GM23338 (cell line): ENCODE measurements at regions not wholly inside any gene's neighbourhood (a gene's known extent, or its start where the extent isn't known, plus 50 kb on each side); places are given as distances from the start of the nearest gene placed in this dataset.

Experiments used
- ATAC-seq: fragments of 200-7000 bp; cut with Tn5 transposase; 3 replicates; pipeline ENCODE4 v1.9.1; 2020
- DNase-seq: peaks from one replicate; pipeline ENCODE4 v3.0.0-alpha.2; 2015; ENCODE audit warnings: low spot score
- H2AFZ ChIP-seq: fragments of 200-600 bp; sonication (generic); 2 replicates; pipeline ENCODE4 v1.8.0; 2016; ENCODE audit warnings: antibody characterized with exemption, mild to moderate bottlenecking, moderate library complexity
- H3F3A ChIP-seq: fragments of 200-600 bp; sonication (generic); replicated peaks from 2 replicates; pipeline ENCODE4 v1.8.0; 2017; ENCODE audit warnings: antibody characterized with exemption, mixed run types, low read depth
- H3K27ac ChIP-seq: fragments of 200-600 bp; sonication (generic); 2 replicates; pipeline ENCODE4 v1.6.1; 2016; ENCODE audit warnings: low read depth
- H3K27me3 ChIP-seq: fragments of 200-600 bp; sonication (generic); 2 replicates; pipeline ENCODE4 v1.8.0; 2016; ENCODE audit warnings: mild to moderate bottlenecking, mixed run types, moderate library complexity; ENCODE audit not compliant: insufficient read depth
- H3K36me3 ChIP-seq: fragments of 200-600 bp; sonication (generic); 2 replicates; pipeline ENCODE4 v1.8.0; 2016; ENCODE audit warnings: mild to moderate bottlenecking; ENCODE audit not compliant: insufficient read depth
- H3K4me1 ChIP-seq: fragments of 200-600 bp; sonication (generic); 2 replicates; pipeline ENCODE4 v1.8.0; 2016; ENCODE audit warnings: mild to moderate bottlenecking, moderate library complexity; ENCODE audit not compliant: insufficient read depth
- H3K4me2 ChIP-seq: fragments of 200-600 bp; sonication (generic); 2 replicates; pipeline ENCODE4 v1.7.1; 2017; ENCODE audit warnings: mixed run types
- H3K4me3 ChIP-seq: fragments of 200-600 bp; sonication (generic); 2 replicates; pipeline ENCODE4 v1.6.1; 2016; ENCODE audit warnings: mixed run types
- H3K79me2 ChIP-seq: fragments of 200-600 bp; sonication (generic); replicated peaks from 2 replicates; pipeline ENCODE4 v1.8.0; 2017; ENCODE audit warnings: mild to moderate bottlenecking; ENCODE audit not compliant: insufficient read depth
- H3K9me2 ChIP-seq: fragments of 200-600 bp; sonication (generic); 2 replicates; pipeline ENCODE4 v1.8.0; 2017; ENCODE audit not compliant: insufficient read depth
- H4K20me1 ChIP-seq: fragments of 200-600 bp; sonication (generic); replicated peaks from 2 replicates; pipeline ENCODE4 v1.8.0; 2017; ENCODE audit warnings: mild to moderate bottlenecking; ENCODE audit not compliant: insufficient read depth
- H3K27ac Mint-ChIP-seq: 2 replicates; pipeline ENCODE4 v1.8.0; 2020; ENCODE audit warnings: inconsistent platforms, mild to moderate bottlenecking, moderate library complexity, mixed read lengths
- H3K27me3 Mint-ChIP-seq: 3 replicates; pipeline ENCODE4 v1.8.0; 2022; ENCODE audit warnings: low read depth, mild to moderate bottlenecking, moderate library complexity, mixed read lengths, inconsistent platforms; ENCODE audit not compliant: insufficient read depth, poor library complexity
- H3K36me3 Mint-ChIP-seq: 3 replicates; pipeline ENCODE4 v1.8.0; 2021; ENCODE audit warnings: low read depth, mild to moderate bottlenecking, inconsistent platforms, moderate library complexity, mixed read lengths
- H3K4me1 Mint-ChIP-seq: 3 replicates; pipeline ENCODE4 v1.8.0; 2020; ENCODE audit warnings: mild to moderate bottlenecking, inconsistent platforms, mixed read lengths
- H3K4me3 Mint-ChIP-seq: 3 replicates; pipeline ENCODE4 v1.8.0; 2021; ENCODE audit warnings: moderate library complexity, mild to moderate bottlenecking, inconsistent platforms, mixed read lengths
- H3K9me3 Mint-ChIP-seq: 3 replicates; pipeline ENCODE4 v1.8.0; 2020; ENCODE audit warnings: moderate library complexity, mild to moderate bottlenecking, inconsistent platforms, mixed read lengths
- EZH2phosphoT487 ChIP-seq: fragments of 200-600 bp; sonication (generic); IDR thresholded peaks from one replicate; pipeline ENCODE4 v1.8.1; 2018; ENCODE audit warnings: antibody characterized with exemption; ENCODE audit not compliant: unreplicated experiment
- JUNB ChIP-seq: IDR thresholded peaks from one replicate; pipeline ENCODE4 v1.6.1; 2016; ENCODE audit warnings: antibody characterized with exemption; ENCODE audit not compliant: unreplicated experiment
- POLR2AphosphoS5 ChIP-seq: IDR thresholded peaks from 2 replicates; pipeline ENCODE4 v1.6.1; 2016; ENCODE audit warnings: antibody characterized with exemption, low read depth
- STAT1 ChIP-seq: IDR thresholded peaks from one replicate; pipeline ENCODE4 v1.6.1; 2016; ENCODE audit warnings: antibody characterized with exemption; ENCODE audit not compliant: unreplicated experiment
- TF ChIP-seq, protein P1 (sequence below): fragments of 250-450 bp; sonication (Bioruptor Pico); IDR thresholded peaks from 2 replicates; pipeline ENCODE4 v1.5.0; 2020; ENCODE audit warnings: mild to moderate bottlenecking, moderate library complexity
- TF ChIP-seq, protein P2 (sequence below): IDR thresholded peaks from one replicate; pipeline ENCODE4 v1.6.1; 2018; ENCODE audit warnings: antibody characterized with exemption; ENCODE audit not compliant: unreplicated experiment
- TF ChIP-seq, protein P3 (sequence below): IDR thresholded peaks from 2 replicates; pipeline ENCODE4 v1.6.1; 2016; ENCODE audit warnings: antibody characterized with exemption

DNA sequence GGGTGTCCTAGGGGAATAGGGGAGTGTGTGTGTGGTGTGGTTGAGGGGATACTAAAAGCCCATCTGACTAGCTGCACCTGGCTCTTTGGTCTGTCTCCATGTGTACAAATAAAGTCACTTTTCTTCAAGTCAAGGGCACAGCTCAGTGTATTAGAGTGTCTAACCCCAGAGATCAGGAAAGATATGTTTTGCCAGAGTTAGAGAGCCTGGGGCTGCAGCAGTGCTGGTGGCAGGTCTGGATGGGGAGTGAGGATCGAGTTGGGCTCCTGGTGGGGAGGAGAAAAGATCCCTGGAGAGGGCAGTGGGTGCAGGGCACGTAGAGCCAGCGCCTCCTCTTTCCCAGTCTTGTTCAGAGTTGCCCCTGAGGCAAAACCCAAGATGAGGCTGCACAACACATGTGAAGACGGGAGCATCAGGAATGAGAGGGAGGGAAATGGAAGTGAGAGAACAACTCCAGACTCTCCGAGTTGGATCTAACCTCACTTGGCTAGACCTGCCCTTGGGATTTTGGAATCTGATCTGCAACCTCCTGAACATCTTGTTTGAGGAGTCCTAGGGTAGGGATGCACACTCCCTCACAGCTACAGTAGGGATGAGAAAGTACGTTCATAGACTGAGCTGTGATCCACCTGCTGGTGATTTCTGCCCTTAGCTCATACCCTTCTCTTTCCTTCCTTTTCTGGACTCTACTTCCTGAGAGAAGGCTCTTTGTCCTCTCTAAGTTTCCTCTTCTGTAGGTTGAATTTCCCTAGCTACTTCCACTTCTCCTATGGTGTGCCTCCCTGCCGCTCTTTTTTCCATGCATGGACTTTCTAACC lies 309.9 kb downstream of the ZSWIM6 start (continued):
- TF ChIP-seq, protein P1, sequence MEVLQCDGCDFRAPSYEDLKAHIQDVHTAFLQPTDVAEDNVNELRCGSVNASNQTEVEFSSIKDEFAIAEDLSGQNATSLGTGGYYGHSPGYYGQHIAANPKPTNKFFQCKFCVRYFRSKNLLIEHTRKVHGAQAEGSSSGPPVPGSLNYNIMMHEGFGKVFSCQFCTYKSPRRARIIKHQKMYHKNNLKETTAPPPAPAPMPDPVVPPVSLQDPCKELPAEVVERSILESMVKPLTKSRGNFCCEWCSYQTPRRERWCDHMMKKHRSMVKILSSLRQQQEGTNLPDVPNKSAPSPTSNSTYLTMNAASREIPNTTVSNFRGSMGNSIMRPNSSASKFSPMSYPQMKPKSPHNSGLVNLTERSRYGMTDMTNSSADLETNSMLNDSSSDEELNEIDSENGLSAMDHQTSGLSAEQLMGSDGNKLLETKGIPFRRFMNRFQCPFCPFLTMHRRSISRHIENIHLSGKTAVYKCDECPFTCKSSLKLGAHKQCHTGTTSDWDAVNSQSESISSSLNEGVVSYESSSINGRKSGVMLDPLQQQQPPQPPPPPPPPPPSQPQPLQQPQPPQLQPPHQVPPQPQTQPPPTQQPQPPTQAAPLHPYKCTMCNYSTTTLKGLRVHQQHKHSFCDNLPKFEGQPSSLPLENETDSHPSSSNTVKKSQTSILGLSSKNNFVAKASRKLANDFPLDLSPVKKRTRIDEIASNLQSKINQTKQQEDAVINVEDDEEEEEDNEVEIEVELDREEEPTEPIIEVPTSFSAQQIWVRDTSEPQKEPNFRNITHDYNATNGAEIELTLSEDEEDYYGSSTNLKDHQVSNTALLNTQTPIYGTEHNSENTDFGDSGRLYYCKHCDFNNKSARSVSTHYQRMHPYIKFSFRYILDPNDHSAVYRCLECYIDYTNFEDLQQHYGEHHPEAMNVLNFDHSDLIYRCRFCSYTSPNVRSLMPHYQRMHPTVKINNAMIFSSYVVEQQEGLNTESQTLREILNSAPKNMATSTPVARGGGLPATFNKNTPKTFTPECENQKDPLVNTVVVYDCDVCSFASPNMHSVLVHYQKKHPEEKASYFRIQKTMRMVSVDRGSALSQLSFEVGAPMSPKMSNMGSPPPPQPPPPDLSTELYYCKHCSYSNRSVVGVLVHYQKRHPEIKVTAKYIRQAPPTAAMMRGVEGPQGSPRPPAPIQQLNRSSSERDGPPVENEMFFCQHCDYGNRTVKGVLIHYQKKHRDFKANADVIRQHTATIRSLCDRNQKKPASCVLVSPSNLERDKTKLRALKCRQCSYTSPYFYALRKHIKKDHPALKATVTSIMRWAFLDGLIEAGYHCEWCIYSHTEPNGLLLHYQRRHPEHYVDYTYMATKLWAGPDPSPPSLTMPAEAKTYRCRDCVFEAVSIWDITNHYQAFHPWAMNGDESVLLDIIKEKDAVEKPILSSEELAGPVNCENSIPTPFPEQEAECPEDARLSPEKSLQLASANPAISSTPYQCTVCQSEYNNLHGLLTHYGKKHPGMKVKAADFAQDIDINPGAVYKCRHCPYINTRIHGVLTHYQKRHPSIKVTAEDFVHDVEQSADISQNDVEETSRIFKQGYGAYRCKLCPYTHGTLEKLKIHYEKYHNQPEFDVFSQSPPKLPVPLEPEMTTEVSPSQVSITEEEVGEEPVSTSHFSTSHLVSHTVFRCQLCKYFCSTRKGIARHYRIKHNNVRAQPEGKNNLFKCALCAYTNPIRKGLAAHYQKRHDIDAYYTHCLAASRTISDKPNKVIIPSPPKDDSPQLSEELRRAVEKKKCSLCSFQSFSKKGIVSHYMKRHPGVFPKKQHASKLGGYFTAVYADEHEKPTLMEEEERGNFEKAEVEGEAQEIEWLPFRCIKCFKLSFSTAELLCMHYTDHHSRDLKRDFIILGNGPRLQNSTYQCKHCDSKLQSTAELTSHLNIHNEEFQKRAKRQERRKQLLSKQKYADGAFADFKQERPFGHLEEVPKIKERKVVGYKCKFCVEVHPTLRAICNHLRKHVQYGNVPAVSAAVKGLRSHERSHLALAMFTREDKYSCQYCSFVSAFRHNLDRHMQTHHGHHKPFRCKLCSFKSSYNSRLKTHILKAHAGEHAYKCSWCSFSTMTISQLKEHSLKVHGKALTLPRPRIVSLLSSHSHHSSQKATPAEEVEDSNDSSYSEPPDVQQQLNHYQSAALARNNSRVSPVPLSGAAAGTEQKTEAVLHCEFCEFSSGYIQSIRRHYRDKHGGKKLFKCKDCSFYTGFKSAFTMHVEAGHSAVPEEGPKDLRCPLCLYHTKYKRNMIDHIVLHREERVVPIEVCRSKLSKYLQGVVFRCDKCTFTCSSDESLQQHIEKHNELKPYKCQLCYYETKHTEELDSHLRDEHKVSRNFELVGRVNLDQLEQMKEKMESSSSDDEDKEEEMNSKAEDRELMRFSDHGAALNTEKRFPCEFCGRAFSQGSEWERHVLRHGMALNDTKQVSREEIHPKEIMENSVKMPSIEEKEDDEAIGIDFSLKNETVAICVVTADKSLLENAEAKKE: no peak

DNA sequence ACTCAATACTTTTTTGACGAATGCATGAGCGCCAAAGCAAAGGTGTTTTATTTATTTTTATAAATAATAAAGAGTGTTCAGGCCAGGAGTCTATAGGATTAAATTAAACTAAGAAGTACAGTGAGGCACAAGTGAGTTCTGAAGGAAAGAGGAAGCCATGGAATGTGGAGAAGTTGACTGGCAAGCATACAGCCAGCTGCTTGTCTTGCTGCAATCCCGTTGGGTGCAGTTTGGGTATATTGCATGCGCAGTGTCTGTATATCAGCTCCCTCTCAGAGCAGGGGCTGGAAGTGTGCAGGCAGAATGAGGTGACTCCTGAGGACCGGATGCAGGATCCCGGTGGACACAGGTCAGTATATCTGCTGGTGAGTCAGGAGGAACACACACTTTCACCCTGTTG lies 315.6 kb downstream of the ZSWIM6 start:
- H2AFZ ChIP-seq: no peak overlapping the region
- H3K27me3 ChIP-seq: no peaks in the 10 kb centered on the region
- Mint-ChIP-seq H3K36me3 (no peaks in the 10 kb centered on the region), H3K27ac (no peak overlapping the region), H3K9me3 (no peaks in the 10 kb centered on the region; the same call in 2 of the 3 replicates), H3K4me1 (no peaks in the 10 kb centered on the region; the same call in 2 of the 3 replicates), H3K27me3 (peaks cover 2% of the 10 kb centered on the region), H3K4me3 (no peak overlapping the region)
- no peaks in the 10 kb centered on the region for H4K20me1 ChIP-seq
- H3K79me2 ChIP-seq: no peaks in the 10 kb centered on the region
- H3K27ac ChIP-seq: no peak overlapping the region
- no peaks in the 10 kb centered on the region for H3K4me1 ChIP-seq
- no peak overlapping the region for H3K4me3 ChIP-seq
- H3K4me2 ChIP-seq: no peak overlapping the region
- H3F3A ChIP-seq: no peaks in the 10 kb centered on the region
- H3K9me2 ChIP-seq: peaks cover 7% of the 10 kb centered on the region
- no peaks in the 10 kb centered on the region for H3K36me3 ChIP-seq
- no peak for DNase-seq
- ATAC-seq: no peak
- TF ChIP-seq POLR2AphosphoS5: no peak
- TF ChIP-seq, protein P2, sequence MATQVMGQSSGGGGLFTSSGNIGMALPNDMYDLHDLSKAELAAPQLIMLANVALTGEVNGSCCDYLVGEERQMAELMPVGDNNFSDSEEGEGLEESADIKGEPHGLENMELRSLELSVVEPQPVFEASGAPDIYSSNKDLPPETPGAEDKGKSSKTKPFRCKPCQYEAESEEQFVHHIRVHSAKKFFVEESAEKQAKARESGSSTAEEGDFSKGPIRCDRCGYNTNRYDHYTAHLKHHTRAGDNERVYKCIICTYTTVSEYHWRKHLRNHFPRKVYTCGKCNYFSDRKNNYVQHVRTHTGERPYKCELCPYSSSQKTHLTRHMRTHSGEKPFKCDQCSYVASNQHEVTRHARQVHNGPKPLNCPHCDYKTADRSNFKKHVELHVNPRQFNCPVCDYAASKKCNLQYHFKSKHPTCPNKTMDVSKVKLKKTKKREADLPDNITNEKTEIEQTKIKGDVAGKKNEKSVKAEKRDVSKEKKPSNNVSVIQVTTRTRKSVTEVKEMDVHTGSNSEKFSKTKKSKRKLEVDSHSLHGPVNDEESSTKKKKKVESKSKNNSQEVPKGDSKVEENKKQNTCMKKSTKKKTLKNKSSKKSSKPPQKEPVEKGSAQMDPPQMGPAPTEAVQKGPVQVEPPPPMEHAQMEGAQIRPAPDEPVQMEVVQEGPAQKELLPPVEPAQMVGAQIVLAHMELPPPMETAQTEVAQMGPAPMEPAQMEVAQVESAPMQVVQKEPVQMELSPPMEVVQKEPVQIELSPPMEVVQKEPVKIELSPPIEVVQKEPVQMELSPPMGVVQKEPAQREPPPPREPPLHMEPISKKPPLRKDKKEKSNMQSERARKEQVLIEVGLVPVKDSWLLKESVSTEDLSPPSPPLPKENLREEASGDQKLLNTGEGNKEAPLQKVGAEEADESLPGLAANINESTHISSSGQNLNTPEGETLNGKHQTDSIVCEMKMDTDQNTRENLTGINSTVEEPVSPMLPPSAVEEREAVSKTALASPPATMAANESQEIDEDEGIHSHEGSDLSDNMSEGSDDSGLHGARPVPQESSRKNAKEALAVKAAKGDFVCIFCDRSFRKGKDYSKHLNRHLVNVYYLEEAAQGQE: no peak
- TF ChIP-seq, protein P3, sequence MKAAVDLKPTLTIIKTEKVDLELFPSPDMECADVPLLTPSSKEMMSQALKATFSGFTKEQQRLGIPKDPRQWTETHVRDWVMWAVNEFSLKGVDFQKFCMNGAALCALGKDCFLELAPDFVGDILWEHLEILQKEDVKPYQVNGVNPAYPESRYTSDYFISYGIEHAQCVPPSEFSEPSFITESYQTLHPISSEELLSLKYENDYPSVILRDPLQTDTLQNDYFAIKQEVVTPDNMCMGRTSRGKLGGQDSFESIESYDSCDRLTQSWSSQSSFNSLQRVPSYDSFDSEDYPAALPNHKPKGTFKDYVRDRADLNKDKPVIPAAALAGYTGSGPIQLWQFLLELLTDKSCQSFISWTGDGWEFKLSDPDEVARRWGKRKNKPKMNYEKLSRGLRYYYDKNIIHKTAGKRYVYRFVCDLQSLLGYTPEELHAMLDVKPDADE: no peak
- TF ChIP-seq JUNB: no peak
- TF ChIP-seq EZH2phosphoT487: no peak
- TF ChIP-seq STAT1: no peak
